Lung (tissue), 11 donors: ENCODE measurements at regions not wholly inside any gene's neighbourhood (a gene's known extent, or its start where the extent isn't known, plus 50 kb on each side); places are given as distances from the start of the nearest gene placed in this dataset.
"Not testable (repeated sequence)": the region's sequence is repeated elsewhere in the genome, so short reads cannot be mapped to it uniquely, and the experiment has no call there.

Experiments
- ATAC-seq: fragments of 200-7000 bp; cut with Tn5 transposase; one replicate; pipeline ENCODE4 v1.9.1; 2020; ENCODE audit warnings: moderate number of reproducible peaks; ENCODE audit not compliant: insufficient read depth, low FRiP score
- DNase-seq, 3 donors: peaks; one replicate each; pipeline ENCODE4 v3.0.0-alpha.2; 2013 to 2017
- H3K27ac ChIP-seq, 2 donors: one replicate each; pipeline ENCODE4 v1.5.1; 2013; ENCODE audit warnings: mild to moderate bottlenecking in 2 of 2, moderate library complexity in 2 of 2, control low read depth in 1 of 2, inconsistent platforms in 1 of 2, low read depth in 1 of 2, low read length in 1 of 2
- H3K27me3 ChIP-seq, 3 donors: one replicate each; pipeline ENCODE4 v1.5.1; 2013; ENCODE audit warnings: low read length in 2 of 3; ENCODE audit not compliant: control insufficient read depth in 3 of 3, insufficient read depth in 3 of 3
- H3K36me3 ChIP-seq, 4 donors: one replicate each; pipeline ENCODE4 v1.5.1; 2013; ENCODE audit warnings: low read length in 4 of 4, mild to moderate bottlenecking in 1 of 4, moderate library complexity in 1 of 4; ENCODE audit not compliant: control insufficient read depth in 4 of 4, insufficient read depth in 4 of 4
- H3K4me1 ChIP-seq, 5 donors: one replicate each; pipeline ENCODE4 v1.5.1; 2013; ENCODE audit warnings: low read length in 5 of 5, mild to moderate bottlenecking in 2 of 5, moderate library complexity in 1 of 5; ENCODE audit not compliant: control insufficient read depth in 5 of 5, insufficient read depth in 5 of 5
- H3K4me3 ChIP-seq: one replicate; pipeline ENCODE4 v1.5.1; 2013; ENCODE audit warnings: mild to moderate bottlenecking, control low read depth, moderate library complexity
- H3K9ac ChIP-seq, 2 donors: one replicate each; pipeline ENCODE4 v1.5.1; 2013; ENCODE audit warnings: low read length in 2 of 2, control low read depth in 1 of 2; ENCODE audit not compliant: insufficient read depth in 1 of 2
- H3K9me3 ChIP-seq, 4 donors: one replicate each; pipeline ENCODE4 v1.5.1; 2013; ENCODE audit warnings: low read length in 3 of 4, mild to moderate bottlenecking in 1 of 4, moderate library complexity in 1 of 4; ENCODE audit not compliant: control insufficient read depth in 4 of 4, insufficient read depth in 3 of 4
- WGBS, 2 donors: extraction: QIAGEN DNeasy Blood & Tissue Kit; methylation state at CpG; one replicate each; pipeline ENCODE4 v1.1.7; 2013; 5-methylcytosine and 5-hydroxymethylcytosine counted together
- TF ChIP-seq, protein P1 (sequence below): IDR thresholded peaks from 2 replicates; pipeline ENCODE4 v1.5.1; 2012; ENCODE audit warnings: mild to moderate bottlenecking; ENCODE audit errors: control extremely low read depth, extremely low read depth
- donor health status: control.
- donor health status: control.
- donor health status: Bipolar disorder and iron deficiency.
- donor health status: healthy.
- donor health status: DM: yes; HTN: yes; CAD: no.

DNA sequence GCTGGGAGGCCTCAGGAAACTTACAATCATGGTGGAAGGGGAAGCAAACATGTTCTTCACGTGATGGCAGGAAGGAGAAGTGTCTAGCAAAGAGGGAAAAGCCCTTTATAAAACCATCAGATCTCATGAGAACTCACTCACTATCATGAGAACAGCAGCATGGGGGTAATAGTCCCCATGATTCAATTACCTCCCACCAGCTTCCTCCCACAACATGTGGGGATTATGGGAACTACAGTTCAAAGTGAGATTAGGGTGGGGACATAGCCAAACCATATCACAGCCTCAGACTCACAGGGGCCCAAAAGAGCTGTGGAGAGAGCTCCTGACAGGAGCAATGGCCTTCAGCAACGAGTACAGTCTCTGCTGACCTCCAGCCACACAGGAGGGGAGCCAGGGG, 151.4 kb downstream of the GXYLT1 start:
- Histone ChIP-seq H3K27me3 (no peaks in the 10 kb centered on the region), H3K9me3 (peaks cover 0 to 6% (median 0%) of the 10 kb centered on the region in 4 donors), H3K4me3 (no peak overlapping the region), H3K27ac (no peak overlapping the region), H3K4me1 (no peaks in the 10 kb centered on the region), H3K9ac (no peak overlapping the region), H3K36me3 (no peaks in the 10 kb centered on the region)
- ATAC-seq (no peak), DNase-seq (no peak)
- TF ChIP-seq, protein P1, sequence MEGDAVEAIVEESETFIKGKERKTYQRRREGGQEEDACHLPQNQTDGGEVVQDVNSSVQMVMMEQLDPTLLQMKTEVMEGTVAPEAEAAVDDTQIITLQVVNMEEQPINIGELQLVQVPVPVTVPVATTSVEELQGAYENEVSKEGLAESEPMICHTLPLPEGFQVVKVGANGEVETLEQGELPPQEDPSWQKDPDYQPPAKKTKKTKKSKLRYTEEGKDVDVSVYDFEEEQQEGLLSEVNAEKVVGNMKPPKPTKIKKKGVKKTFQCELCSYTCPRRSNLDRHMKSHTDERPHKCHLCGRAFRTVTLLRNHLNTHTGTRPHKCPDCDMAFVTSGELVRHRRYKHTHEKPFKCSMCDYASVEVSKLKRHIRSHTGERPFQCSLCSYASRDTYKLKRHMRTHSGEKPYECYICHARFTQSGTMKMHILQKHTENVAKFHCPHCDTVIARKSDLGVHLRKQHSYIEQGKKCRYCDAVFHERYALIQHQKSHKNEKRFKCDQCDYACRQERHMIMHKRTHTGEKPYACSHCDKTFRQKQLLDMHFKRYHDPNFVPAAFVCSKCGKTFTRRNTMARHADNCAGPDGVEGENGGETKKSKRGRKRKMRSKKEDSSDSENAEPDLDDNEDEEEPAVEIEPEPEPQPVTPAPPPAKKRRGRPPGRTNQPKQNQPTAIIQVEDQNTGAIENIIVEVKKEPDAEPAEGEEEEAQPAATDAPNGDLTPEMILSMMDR: no peak
- WGBS, 2 donors: 54 to 56% methylated on average over 2 of the region's 2 CpGs

DNA sequence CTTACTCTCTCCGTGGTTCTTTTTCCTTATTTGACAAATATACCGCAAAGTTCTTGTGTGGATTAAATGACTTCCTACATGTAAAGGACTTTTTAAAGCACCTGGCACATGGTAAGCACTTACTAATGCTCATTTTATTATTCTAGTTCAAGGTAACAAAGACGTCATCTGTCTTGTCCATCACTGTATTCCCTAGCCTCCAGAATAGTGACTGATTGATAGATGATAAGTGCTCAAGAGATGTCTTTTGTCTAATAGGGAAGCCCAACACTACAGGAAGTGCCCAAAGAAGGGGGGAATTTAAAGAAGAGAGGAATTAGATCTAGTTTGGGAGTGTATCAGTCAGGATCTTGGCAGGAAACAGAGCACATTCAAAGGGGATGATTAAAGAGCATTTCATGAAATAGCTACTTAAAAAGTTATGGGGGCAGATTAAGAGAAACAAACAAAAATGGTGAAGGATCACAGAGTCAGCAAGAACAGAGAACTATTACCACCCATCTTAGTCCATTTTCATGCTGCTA, 151.9 kb downstream of the GXYLT1 start:
- no peaks in the 10 kb centered on the region for H3K4me1 ChIP-seq
- no peaks in the 10 kb centered on the region for H3K36me3 ChIP-seq
- no peak overlapping the region for H3K27ac ChIP-seq
- H3K4me3 ChIP-seq: no peak overlapping the region
- TF ChIP-seq, protein P1: no peak
- ATAC-seq: no peak
- no peaks in the 10 kb centered on the region for H3K27me3 ChIP-seq
- peak in 1 of 3 donors; percentile 7 for DNase-seq
- WGBS, 2 donors: 77 to 87% methylated on average over 3 of the region's 3 CpGs
- H3K9ac ChIP-seq: no peak overlapping the region
- H3K9me3 ChIP-seq: peaks cover 0 to 6% (median 0%) of the 10 kb centered on the region in 4 donors

DNA sequence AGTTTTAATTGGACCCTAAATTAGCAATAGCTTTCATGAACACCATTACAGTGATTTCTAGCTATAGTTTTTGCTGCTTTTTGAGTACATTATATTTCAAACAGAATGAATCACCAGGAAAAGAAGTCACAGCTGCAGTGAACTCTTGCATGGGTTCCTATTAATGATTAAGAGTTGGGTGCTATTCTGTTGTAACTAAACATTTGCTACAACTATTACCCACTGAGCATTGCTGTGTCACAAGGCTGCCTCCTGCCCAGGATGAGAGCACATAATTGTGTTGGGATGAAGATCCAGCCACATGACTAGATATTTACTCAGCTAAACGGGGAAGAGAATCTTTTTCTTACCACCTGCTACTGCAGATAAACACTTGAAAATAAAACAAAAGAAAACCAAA, 152.7 kb downstream of the GXYLT1 start:
- H3K27me3 ChIP-seq: no peaks in the 10 kb centered on the region
- H3K9me3 ChIP-seq: peaks cover 0 to 6% (median 0%) of the 10 kb centered on the region in 4 donors
- H3K27ac ChIP-seq: no peak overlapping the region
- WGBS, 2 donors: 54 to 73% methylated on average over 1 of the region's 1 CpG
- H3K4me3 ChIP-seq: no peak overlapping the region
- TF ChIP-seq, protein P1: no peak
- no peak overlapping the region for H3K9ac ChIP-seq
- ATAC-seq: no peak
- DNase-seq: peak in 1 of 3 donors; percentile 2
- no peaks in the 10 kb centered on the region for H3K4me1 ChIP-seq
- no peaks in the 10 kb centered on the region for H3K36me3 ChIP-seq

DNA sequence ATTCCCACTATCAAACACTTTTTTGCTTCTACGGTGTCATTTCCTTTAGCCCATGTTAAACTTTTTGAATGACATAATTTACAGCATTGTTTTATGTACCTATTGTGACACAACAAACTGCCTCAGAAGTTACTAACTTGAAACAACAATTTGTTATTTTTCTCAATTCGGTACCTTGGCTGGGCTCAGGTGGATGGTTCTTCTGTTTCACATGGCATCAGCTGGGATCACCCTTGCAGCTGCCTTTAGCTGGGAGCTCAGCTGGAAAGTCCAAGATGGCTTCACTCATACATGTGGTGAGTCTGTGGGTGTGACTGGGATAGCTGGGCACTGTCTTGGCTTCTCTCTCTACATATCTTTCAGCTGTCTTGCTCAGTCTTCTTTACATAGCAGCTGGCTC, 156.0 kb downstream of the GXYLT1 start:
- H3K4me3 ChIP-seq: no peak overlapping the region
- no peak for ATAC-seq

DNA sequence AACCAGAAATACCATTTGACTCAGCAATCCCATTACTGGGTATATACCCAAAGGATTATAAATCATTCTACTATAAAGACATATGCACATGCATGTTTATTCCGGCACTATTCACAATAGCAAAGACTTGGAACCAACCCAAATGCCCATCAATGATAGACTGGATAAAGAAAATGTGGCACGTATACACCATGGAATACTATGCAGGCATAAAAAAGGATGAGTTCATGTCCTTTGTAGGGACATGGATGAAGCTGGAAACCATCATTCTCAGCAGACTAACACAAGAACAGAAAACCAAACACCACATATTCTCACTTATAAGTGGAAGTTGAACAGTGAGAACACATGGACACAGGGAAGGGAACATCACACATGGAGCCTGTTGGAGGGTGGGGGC, 158.2 kb downstream of the GXYLT1 start:
- not testable (repeated sequence) for H3K4me3 ChIP-seq, H3K36me3 ChIP-seq, H3K27ac ChIP-seq, H3K4me1 ChIP-seq, H3K27me3 ChIP-seq, ATAC-seq, H3K9me3 ChIP-seq, H3K9ac ChIP-seq, DNase-seq
- 82 to 92% methylated on average over 2 of the region's 2 CpGs for WGBS, 2 donors

More for the DNA sequence above, 156.0 kb downstream of the GXYLT1 start:
- 94 to 97% methylated on average over 2 of the region's 2 CpGs for WGBS, 2 donors
- no peaks in the 10 kb centered on the region for H3K36me3 ChIP-seq
- no peak overlapping the region for H3K27ac ChIP-seq
- H3K9ac ChIP-seq: no peak overlapping the region
- no peaks in the 10 kb centered on the region for H3K27me3 ChIP-seq
- TF ChIP-seq, protein P1: no peak
- no peak for DNase-seq
- H3K4me1 ChIP-seq: no peaks in the 10 kb centered on the region
- peaks cover 0 to 6% (median 0%) of the 10 kb centered on the region in 4 donors for H3K9me3 ChIP-seq
